ENCODE measurements at regions not wholly inside any gene's neighbourhood (a gene's known extent, or its start where the extent isn't known, plus 50 kb on each side); places are given as distances from the start of the nearest gene placed in this dataset.

DNA sequence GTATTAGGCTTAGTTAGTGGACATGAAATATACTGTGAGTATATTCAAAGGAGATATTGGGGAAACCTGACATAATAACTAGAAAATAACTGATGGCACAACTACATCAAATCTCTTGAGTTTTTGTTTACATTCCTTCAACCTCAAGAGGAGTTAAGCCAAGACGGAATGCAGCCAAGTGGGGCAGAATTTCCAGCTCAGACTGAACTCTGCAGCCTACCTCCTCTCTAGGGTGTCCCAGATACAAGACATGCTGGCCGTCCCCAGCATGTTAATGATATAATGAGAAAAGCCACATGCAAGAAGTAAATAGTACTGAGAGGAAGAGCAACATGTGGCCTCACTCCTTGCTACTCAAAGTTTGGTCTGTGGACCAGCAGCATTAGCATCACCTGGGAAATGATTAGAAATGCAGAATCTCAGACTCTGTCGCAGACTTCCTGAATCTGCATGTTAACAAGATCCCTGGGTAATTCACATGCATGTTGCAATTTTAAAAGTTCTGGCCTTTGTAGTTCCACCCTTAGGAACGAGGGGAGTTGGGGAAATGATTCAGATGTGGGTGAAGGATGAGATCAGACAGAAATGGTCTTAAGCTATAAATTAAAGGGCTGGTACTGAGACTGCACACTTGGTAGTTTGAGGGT lies 118.4 kb upstream of the CACUL1 start:
- no TSS peak for BruUV-seq (replicated peaks)
- Histone ChIP-seq H3K79me2 (ENCODE audit: insufficient read depth, low read length) (no peaks in the 10 kb centered on the region), H3K4me1 (ENCODE audit: control insufficient read depth in 1 of 2, insufficient read depth in 2 of 2, low read length in 2 of 2) (peaks cover 9 to 10% of the 10 kb centered on the region in 2 experiments), H3K36me3 (ENCODE audit: control insufficient read depth in 1 of 2, insufficient read depth in 2 of 2, low read length in 2 of 2) (no peaks in the 10 kb centered on the region), H4K20me1 (ENCODE audit: insufficient read depth) (no peaks in the 10 kb centered on the region), H3K4me3 (replicated peaks in 1 of 2; ENCODE audit: low read depth in 1 of 2, low read length in 2 of 2) (no peak overlapping the region), H3K9me3 (ENCODE audit: control insufficient read depth in 1 of 2, insufficient read depth in 1 of 2, low read depth in 1 of 2, low read length in 2 of 2) (no peaks in the 10 kb centered on the region), H3K9ac (ENCODE audit: low read length) (no peak overlapping the region), H3K27ac (ENCODE audit: low read depth, low read length) (no peak overlapping the region), H3K27me3 (ENCODE audit: insufficient read depth, low read length) (no peaks in the 10 kb centered on the region), H2AFZ (ENCODE audit: low read depth, low read length, poor library complexity, severe bottlenecking) (no peak overlapping the region), H3K9me2 (ENCODE audit: insufficient read depth) (no peaks in the 10 kb centered on the region), H3K4me2 (ENCODE audit: low read length) (no peak overlapping the region)
- intact Hi-C loops (cut with micrococcal nuclease), result no loop called here
- no peak for TF ChIP-seq SIN3A (IDR thresholded peaks at IDR 0.05; ENCODE audit: low read depth)
- POLR2A ChIA-PET, result no interaction called here
- CTCF ChIA-PET, result no interaction called here
- ATAC-seq, result no peak
- DNase-seq (ENCODE audit: low read depth, low spot score), result no peak
- RAD21 ChIA-PET (ENCODE audit: low non-redundant PET in 1 of 2, low total read pairs in 2 of 2, uncharacterized antibody in 2 of 2, unreplicated experiment in 2 of 2), result no interaction called here

DNA sequence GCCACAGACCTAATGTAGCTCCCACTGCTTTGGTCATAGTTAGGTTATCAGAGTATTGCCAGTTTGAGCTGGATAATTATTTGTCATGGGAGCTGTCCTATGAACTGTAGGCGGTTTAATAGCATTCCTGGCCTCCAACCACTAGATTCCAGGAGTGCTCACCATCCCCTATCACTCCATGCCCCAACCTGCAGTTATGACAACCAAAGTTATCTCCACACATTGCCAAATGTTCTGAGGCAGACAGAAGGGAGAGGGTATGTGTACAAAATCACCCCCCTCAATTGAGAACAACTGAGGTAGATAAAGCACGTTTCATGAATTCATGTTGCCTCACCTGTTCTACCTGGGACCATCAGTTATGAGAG lies 119.0 kb upstream of the CACUL1 start:
- TF ChIP-seq ZNF274 (IDR thresholded peaks at IDR 0.05; ENCODE audit: low read depth, low read length), result no peak
- Histone ChIP-seq H3K9me2 (ENCODE audit: insufficient read depth) (no peaks in the 10 kb centered on the region), H3K36me3 (ENCODE audit: control insufficient read depth in 1 of 2, insufficient read depth in 2 of 2, low read length in 2 of 2) (no peaks in the 10 kb centered on the region), H3K27ac (ENCODE audit: low read depth, low read length) (no peak overlapping the region), H3K4me1 (ENCODE audit: control insufficient read depth in 1 of 2, insufficient read depth in 2 of 2, low read length in 2 of 2) (peaks cover 9 to 10% of the 10 kb centered on the region in 2 experiments), H4K20me1 (ENCODE audit: insufficient read depth) (no peaks in the 10 kb centered on the region), H3K9ac (ENCODE audit: low read length) (no peak overlapping the region), H3K9me3 (ENCODE audit: control insufficient read depth in 1 of 2, insufficient read depth in 1 of 2, low read depth in 1 of 2, low read length in 2 of 2) (no peaks in the 10 kb centered on the region), H3K79me2 (ENCODE audit: insufficient read depth, low read length) (no peaks in the 10 kb centered on the region), H3K27me3 (ENCODE audit: insufficient read depth, low read length) (no peaks in the 10 kb centered on the region), H3K4me3 (replicated peaks in 1 of 2; ENCODE audit: low read depth in 1 of 2, low read length in 2 of 2) (no peak overlapping the region), H2AFZ (ENCODE audit: low read depth, low read length, poor library complexity, severe bottlenecking) (no peak overlapping the region), H3K4me2 (ENCODE audit: low read length) (no peak overlapping the region)
- ChIA-PET CTCF (no interaction called here), RAD21 (ENCODE audit: low non-redundant PET in 1 of 2, low total read pairs in 2 of 2, uncharacterized antibody in 2 of 2, unreplicated experiment in 2 of 2) (no interaction called here), POLR2A (no interaction called here)
- ATAC-seq (no peak), DNase-seq (ENCODE audit: low read depth, low spot score) (no peak)
- BruUV-seq (replicated peaks), result no TSS peak
- intact Hi-C loops (cut with micrococcal nuclease), result no loop called here

GRCh38 chr10:118874171-118874570 lies 119.4 kb upstream of the CACUL1 start:
- no peak overlapping the region for H3K4me3 ChIP-seq (replicated peaks in 1 of 2; ENCODE audit: low read depth in 1 of 2, low read length in 2 of 2)
- CTCF ChIA-PET, result no interaction called here
- H4K20me1 ChIP-seq (ENCODE audit: insufficient read depth), result no peaks in the 10 kb centered on the region
- no peaks in the 10 kb centered on the region for H3K9me2 ChIP-seq (ENCODE audit: insufficient read depth)
- H3K27me3 ChIP-seq (ENCODE audit: insufficient read depth, low read length), result no peaks in the 10 kb centered on the region
- H3K9me3 ChIP-seq (ENCODE audit: control insufficient read depth in 1 of 2, insufficient read depth in 1 of 2, low read depth in 1 of 2, low read length in 2 of 2), result no peaks in the 10 kb centered on the region
- no peaks in the 10 kb centered on the region for H3K36me3 ChIP-seq (ENCODE audit: control insufficient read depth in 1 of 2, insufficient read depth in 2 of 2, low read length in 2 of 2)
- H3K79me2 ChIP-seq (ENCODE audit: insufficient read depth, low read length), result no peaks in the 10 kb centered on the region
- no peak overlapping the region for H3K4me2 ChIP-seq (ENCODE audit: low read length)
- no peak overlapping the region for H3K9ac ChIP-seq (ENCODE audit: low read length)
- intact Hi-C loops (cut with micrococcal nuclease), result no loop called here
- no peak overlapping the region for H3K27ac ChIP-seq (ENCODE audit: low read depth, low read length)
- H3K4me1 ChIP-seq (ENCODE audit: control insufficient read depth in 1 of 2, insufficient read depth in 2 of 2, low read length in 2 of 2), result peaks cover 9 to 10% of the 10 kb centered on the region in 2 experiments
- BruUV-seq (replicated peaks), result no TSS peak
- no peak overlapping the region for H2AFZ ChIP-seq (ENCODE audit: low read depth, low read length, poor library complexity, severe bottlenecking)
- RAD21 ChIA-PET (ENCODE audit: low non-redundant PET in 1 of 2, low total read pairs in 2 of 2, uncharacterized antibody in 2 of 2, unreplicated experiment in 2 of 2), result no interaction called here
- POLR2A ChIA-PET, result no interaction called here
- no peak for DNase-seq (ENCODE audit: low read depth, low spot score)
- no peak for ATAC-seq
- no peak for TF ChIP-seq ZNF274 (IDR thresholded peaks at IDR 0.05; ENCODE audit: low read depth, low read length)
- no peak for TF ChIP-seq SRF (IDR thresholded peaks at IDR 0.05; ENCODE audit: low read depth)
- no peak for TF ChIP-seq CBX3 (IDR thresholded peaks at IDR 0.05; ENCODE audit: low read depth)
- no peak for TF ChIP-seq EZH2phosphoT487 (IDR thresholded peaks at IDR 0.05; ENCODE audit: borderline replicate concordance)
- TF ChIP-seq FOSL1 (IDR thresholded peaks at IDR 0.05; ENCODE audit: low read depth), result no peak
- TF ChIP-seq, protein P1, sequence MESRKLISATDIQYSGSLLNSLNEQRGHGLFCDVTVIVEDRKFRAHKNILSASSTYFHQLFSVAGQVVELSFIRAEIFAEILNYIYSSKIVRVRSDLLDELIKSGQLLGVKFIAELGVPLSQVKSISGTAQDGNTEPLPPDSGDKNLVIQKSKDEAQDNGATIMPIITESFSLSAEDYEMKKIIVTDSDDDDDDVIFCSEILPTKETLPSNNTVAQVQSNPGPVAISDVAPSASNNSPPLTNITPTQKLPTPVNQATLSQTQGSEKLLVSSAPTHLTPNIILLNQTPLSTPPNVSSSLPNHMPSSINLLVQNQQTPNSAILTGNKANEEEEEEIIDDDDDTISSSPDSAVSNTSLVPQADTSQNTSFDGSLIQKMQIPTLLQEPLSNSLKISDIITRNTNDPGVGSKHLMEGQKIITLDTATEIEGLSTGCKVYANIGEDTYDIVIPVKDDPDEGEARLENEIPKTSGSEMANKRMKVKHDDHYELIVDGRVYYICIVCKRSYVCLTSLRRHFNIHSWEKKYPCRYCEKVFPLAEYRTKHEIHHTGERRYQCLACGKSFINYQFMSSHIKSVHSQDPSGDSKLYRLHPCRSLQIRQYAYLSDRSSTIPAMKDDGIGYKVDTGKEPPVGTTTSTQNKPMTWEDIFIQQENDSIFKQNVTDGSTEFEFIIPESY (IDR thresholded peaks at IDR 0.05; ENCODE audit: extremely low read depth, insufficient replicate concordance, low read length), result no peak
- no peak for TF ChIP-seq EZH2 (IDR thresholded peaks at IDR 0.05)
- no peak for TF ChIP-seq CTCF (IDR thresholded peaks at IDR 0.05 in 2 of 3, conservative IDR thresholded peaks at IDR 0.05 in 1 of 3; ENCODE audit: borderline replicate concordance in 1 of 3, insufficient read depth in 1 of 3, low read depth in 2 of 3, low read length in 2 of 3)
- no peak for TF ChIP-seq TCF7L2 (IDR thresholded peaks at IDR 0.05; ENCODE audit: borderline replicate concordance, extremely low read depth, insufficient read depth, insufficient read length)

Data from HCT116 (cell line).